ENCODE measurements at regions not wholly inside any gene's neighbourhood (a gene's known extent, or its start where the extent isn't known, plus 50 kb on each side); places are given as distances from the start of the nearest gene placed in this dataset.
"Not testable (repeated sequence)": the region's sequence is repeated elsewhere in the genome, so short reads cannot be mapped to it uniquely, and the experiment has no call there.

DNA sequence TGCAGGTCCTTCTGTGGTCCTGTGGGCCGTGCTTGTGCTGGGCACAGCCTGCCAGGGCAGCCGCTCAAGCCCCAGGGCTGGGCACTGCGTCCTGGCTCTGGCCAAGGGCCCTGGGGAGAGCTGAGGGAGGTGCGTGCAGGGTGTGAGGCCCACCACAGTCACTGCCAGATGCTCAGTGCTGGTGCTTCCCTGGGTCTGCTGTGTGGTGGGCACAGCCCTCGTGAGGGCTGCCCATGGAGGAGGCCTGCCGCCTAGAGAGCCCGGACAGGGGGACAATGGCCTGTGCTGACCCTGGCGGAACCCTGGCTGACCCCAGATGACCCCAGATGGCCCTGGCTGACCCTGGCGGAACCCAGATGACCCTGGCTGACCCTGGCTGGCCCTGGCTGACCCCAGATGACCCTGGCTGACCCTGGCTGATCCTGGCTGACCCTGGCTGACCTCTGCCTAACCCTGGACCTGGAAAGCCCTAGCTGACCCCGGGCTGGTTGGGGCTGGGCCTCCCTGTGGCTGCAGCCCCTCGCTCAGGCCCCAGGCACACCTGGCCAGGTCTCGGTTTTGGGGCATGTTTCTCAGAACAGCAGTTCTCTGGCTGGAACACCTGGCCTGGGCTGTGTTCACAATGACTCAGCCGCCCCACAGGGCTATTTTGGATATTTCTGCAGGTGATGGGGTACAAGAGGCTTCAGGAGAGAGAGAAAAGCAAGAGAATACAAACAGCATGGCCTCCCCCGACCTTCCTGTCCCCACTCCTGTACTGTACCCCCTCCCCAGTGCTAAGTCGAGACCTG lies 55.4 kb downstream of the TMEM121 start:
- DNase-seq: no peak

DNA sequence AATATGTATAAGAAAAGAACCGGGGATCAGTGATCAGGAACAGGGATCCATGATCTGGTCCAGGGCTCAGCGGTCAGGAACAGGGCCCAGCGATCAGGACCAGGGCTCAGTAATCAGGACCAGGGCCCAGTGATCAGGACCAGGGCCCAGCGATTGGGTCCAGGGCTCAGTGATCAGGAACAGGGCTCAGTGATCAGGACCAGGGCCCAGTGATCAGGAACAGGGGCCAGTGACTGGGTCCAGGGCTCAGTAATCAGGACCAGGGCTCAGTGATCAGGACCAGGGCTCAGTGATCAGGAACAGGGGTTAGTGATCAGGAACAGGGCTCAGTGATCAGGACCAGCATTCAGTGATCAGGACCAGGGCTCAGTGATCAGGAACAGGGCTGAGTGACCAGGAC lies 56.3 kb downstream of the TMEM121 start:
- DNase-seq: no peak

DNA sequence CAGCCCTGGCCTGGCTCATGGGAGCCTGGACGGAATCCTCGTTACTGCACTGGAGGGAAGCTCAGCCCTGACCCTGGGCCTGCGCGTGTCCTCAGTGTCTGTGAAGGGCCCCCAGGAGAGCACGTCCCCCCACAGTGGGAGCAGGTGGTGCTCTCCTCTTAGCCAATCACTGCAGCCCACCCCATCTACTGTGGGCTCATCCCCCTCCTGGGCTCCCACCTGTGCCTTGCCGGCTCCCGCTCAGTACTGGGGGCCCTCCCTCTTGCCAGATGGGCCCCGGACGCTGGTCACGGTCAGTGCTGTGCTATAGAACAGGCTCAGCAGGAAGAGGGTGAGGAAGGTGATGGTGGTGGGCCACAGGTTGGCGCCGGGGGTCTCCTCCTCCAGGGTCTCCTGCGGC lies 57.5 kb downstream of the TMEM121 start:
- DNase-seq: not testable (repeated sequence)

DNA sequence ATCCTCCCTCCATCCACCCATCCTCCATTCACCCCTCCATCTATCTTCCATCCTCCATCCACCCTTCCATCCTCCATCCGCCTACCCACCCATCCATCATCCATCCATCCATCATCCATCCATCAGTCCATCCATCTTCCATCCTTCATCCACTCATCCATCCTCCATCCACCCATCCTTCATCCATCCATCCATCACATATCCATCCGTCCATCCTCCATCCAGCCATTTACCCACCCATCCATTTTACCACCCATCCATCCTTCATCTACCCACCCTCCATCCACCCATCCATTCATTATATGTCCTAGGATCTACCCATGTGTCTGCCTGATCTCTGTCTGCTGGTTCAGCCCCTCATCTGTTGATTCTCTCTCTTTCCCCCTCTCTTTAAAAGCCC lies 58.9 kb downstream of the TMEM121 start:
- not testable (repeated sequence) for DNase-seq

DNA sequence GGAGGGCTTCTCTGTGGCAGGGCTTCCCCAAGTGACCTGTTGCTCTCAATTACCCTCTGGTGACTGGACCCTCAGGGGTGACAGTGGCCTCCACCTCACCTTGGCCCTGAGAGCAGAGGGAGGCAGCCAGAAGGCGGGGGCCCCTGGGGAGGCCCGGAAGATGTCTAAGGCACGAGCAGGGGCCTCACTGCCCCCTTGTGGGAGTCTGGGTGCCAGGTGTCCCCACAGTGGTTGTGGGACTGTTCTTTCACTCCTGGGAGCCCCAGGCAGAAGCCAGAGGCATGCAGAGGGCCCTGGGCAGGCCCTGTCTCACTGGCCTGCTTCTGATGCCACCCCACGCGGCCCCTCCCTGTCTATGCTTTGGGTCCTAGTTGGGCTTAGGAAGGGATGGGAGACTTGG lies 59.3 kb downstream of the TMEM121 start:
- DNase-seq: not testable (repeated sequence)

DNA sequence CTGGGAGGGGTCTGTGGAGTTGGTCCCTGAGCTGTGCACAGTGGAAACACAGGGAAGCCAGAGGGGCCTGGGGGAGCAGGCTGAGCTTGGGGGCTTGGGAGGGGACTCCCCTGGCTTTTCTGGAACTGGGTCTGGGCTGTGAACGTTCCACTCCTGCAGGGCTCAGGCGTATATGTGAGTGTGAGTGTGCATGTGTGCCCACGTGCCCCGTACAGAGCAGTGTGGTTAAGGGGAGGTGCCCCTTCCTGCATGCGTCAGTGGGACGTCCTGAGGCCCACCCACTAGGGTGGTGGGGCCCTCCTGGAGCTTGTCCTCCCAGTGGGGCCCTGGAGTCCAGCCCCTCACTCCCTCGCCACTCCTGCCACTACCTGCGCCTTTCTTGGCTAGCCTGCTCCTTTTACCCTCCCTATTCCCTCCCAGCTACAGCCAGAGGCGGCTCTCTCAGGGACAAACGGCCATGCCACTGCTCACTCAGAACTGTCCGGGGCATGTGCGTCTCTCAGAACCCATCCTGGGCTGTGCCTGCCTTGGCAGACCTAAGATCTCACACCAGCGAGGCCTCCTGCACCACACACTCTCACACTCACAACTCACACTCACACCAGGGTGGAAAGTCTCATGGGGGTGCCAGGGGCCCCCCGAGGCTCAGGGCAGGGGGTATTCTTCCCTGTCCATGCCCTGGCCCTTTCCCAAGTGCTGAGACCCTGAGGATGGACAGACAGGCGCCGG lies 59.9 kb downstream of the TMEM121 start:
- DNase-seq: not testable (repeated sequence)

DNA sequence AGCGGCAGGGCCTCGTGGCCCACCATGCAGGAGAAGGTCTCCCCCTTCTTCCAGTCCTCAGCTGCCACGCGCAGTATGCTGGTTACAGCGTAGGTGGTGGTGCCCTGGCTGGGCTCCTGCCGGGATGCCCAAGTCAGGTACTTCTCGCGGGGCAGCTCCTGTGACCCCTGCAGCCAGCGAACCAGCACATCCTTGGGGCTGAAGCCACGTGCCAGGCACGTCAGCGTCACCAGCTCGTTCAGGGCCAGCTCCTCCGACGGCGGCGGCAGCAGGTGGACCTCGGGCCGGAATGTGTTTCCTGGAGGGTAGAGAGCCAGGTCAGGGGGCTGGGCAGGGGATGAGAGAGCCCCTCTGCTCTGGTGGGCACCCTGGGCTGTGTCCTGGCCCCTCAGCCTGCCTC lies 60.7 kb downstream of the TMEM121 start:
- not testable (repeated sequence) for DNase-seq

DNA sequence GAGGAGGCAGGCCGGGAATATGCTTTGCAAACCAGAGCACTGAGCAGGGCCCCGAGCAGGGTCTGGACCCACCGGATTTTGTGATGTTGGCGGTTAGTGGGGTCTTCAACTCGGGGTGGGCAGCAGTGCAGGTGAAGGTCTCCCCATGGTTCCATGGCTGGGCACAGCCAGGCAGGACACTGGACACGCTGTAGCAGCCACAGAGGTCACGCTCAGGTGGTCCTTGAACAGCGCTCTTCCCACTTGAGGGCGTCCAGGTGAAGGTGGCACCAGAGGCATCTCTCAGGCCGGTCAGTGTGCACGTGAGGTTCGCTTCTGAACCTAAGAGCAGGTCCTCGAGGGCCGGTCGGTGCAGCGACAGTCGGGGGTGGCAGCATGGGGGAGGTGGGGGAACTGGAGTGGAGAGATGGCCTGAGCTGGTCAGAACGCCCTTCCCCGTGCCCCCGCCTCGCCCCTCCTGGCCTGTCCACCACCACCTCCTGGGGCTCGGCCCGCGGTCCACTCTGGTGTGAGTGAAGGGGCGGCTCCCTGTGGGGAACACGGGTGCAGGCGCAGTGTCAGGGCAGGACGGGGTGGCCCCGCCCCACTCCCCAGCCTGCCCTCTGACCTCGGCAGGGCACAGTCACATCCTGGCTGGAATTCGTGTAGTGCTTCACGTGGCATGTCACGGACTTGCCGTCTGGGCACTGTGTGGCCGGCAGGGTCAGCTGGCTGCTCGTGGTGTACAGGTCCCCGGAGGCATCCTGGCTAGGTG lies 61.3 kb downstream of the TMEM121 start:
- DNase-seq: not testable (repeated sequence)

DNA sequence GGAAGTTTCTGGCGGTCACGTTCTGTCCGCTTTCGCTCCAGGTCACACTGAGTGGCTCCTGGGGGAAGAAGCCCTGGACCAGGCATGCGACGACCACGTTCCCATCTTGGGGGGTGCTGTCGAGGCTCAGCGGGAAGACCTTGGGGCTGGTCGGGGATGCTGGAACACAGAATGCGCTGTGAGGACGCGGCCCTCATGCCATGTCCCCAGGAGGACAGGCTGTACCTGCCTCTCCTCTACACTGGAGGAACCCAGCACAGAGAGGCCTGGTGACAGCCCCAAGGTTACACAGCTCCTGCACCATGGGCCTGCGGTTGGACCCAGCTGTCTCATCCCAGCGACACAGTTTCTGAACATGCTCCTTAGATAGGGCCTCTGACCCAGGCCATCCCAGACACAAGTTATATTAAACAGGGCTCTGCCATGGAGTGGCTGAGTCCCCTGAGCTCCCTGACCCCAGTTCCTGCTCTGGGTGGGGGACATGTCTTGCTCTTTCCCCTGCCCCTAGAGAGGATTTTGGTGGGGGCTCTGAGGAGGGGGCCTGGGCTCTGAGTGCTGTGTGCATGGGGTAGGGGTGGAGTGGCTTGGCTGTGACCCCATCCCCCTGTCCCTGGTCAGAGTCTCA lies 62.0 kb downstream of the TMEM121 start:
- no peak for DNase-seq

DNA sequence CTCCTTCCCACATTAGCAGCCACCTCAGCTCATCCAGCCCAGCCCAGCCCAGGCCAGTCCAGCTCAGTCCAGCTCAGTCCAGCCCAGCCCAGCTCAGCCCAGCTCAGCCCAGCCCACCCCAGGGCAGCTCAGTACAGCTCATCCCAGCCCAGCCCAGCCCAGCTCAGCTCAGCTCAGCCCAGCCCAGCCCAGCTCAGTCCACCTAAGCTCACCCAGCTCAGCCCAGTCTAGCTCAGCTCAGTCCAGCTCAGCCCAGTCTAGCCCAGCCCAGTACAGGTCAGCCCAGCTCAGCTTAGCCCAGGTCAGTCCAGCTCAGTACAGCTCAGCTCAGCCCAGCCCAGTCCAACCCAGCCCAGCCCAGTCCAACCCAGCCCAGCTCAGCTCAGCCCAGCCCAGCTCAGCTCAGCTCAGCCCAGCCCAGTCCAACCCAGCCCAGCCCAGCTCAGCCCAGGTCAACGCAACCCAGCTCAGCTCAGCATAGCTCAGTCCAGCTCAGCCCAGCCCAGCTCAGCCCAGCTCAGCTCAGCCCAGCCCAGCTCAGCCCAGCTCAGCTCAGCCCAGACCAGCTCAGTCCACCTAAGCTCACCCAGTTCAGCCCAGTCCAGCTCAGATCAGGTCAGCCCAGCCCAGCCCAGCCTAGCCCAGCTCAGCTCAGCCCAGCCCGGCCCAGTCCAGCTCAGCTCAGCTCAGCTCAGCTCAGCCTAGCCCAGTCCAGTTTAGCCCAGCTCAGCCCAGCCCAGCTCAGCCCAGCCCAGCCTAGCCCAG lies 63.0 kb downstream of the TMEM121 start:
- DNase-seq: no peak

DNA sequence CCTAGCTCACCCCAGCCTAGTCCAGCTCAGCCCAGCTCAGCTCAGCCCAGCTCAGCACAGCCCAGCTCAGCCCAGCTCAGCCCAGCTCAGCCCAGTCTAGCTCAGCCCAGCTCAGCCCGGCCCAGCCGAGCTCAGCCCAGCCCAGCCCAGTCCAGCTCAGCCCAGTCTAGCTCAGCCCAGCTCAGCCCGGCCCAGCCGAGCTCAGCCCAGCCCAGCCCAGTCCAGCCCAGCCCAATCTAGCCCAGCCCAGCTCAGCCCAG lies 63.5 kb downstream of the TMEM121 start:
- not testable (repeated sequence) for DNase-seq

DNA sequence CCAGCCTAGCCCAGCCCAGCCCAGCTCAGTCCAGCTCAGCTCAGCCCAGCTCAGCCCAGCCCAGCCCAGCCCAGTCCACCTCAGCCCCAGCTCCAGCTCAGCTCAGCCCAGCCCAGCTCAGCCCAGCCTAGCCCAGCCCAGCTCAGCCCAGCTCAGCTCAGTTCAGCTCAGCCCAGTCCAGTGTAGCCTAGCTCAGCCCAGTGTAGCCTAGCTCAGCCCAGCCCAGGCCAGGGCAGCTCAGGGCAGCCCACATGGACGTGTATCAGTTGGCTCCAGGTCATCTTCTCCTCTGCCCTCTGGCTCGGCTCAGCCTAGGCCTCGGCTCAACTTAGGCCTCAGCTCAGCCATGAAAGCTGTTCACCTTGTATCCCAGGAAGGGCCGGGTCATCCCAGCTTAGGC lies 64.7 kb downstream of the TMEM121 start:
- DNase-seq: no peak

DNA sequence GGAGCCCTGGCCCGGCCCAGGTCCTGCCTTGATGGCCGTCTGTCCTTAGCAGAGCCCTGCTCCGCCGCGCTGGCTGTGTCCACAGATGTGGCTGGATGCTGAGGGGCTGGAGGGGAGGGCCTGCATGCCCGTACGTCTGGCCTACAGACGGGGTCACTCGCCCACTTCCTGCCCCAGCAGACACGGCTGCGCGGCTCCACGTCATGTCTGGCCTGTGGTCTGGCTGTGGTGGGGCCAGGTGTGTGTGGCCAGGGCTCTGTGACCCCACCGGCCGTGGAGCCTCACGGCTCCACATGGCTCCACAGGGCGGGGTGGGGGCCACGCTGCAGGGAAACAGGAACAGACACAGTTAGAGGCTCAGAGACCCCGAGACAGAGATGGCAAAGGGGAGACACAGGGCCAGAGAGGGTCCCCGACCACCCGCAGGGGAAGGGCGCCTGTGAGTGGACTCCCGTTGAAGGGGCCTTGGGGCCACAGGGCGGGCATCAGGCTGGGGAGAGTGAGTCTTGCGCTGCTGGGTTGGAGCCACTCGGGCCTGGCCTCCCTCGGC lies 65.5 kb downstream of the TMEM121 start:
- DNase-seq: not testable (repeated sequence)

DNA sequence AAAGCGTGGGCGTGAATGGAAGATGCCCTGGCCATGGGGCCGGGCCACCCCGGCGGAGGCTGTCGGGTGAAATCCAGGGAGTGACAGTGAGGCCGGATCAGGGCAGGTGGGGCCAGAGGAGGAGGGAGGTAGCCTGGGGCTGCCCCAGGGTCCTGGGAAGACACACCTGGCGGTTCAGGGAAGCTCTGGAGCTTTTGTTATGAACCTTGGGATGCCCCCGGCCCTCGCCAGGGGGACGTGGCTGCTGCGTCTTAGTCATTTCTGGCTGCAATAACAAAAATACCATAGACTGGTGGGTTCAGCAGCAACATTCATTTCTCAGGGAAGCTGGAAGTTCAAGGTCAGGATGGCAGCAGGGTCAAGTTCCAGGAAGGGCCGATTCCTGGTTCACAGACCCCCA lies 66.3 kb downstream of the TMEM121 start:
- not testable (repeated sequence) for DNase-seq

DNA sequence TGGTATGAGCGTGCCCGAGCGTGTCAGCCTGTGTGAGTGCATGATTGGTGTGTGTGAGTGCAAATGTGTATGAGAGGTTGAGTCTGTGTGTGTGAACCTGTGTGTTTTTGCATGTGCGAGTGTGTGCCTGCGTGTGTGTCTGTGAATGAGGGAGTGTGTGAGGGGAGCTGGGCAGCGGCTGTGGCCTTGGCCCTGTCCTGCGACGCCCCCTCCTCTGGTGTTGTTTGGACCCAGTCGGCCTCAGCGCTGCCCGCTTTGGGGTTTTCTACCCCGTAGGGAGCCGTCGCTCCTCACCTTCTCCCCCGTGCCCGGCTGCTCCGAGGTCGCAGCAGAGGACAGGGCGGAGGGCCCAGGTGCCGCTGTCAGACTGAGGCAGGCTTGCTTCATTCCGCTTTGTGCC lies 69.0 kb downstream of the TMEM121 start:
- not testable (repeated sequence) for DNase-seq

DNA sequence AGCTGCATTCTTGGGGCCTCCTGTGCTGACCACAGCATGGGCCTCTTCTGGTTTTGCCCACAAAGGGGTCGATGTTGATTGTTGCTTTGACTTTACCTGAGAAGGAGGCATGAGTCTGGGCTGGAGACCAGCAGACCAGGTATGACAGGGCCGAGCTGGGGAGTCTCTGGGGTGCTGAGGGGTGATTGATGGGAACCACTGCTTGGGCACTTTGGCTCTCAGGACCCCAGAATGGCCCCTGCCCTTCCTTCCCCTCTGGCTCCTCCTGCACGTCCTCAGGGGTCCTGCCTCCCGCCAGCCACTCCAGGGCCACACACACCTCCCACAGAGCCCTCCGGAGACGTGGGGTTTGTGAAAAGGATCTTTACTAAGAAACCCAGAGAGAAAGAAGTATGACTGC lies 70.0 kb downstream of the TMEM121 start:
- not testable (repeated sequence) for DNase-seq

DNA sequence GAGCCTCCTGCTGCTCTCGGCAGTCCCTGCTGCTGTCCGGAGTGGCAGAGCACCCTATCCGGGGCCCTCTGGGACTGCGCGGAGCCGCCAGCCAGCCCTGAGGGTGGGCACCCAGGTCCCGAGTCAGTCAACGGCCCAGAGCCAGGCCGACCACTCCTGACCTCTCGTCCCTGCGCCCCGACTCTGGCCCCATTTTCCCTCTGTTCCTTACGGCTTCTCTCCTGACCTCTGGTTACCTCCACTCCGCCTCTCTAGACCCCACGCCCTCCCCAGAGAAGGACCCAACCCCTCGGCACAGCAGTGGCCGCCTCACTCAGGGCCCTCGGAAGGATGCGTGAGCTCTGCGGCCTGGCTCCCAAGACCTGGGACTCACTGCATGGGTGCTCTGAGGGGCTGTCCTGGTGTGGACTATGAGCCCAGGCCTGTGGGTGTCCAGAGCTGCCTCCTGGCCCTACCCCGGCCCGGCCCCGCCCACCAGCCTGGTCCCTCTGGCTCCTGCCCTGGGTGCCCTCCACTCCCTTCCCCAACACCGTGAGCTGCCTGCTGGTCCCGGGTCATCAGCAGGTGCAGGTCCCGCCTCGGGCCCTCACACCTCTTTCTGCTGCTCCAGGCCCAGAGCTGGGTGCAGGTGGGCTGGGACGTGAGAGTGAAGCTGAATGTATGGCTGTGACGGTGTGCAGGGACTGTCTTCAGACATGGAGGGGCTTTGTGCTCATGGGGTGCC lies 71.8 kb downstream of the TMEM121 start:
- not testable (repeated sequence) for DNase-seq

DNA sequence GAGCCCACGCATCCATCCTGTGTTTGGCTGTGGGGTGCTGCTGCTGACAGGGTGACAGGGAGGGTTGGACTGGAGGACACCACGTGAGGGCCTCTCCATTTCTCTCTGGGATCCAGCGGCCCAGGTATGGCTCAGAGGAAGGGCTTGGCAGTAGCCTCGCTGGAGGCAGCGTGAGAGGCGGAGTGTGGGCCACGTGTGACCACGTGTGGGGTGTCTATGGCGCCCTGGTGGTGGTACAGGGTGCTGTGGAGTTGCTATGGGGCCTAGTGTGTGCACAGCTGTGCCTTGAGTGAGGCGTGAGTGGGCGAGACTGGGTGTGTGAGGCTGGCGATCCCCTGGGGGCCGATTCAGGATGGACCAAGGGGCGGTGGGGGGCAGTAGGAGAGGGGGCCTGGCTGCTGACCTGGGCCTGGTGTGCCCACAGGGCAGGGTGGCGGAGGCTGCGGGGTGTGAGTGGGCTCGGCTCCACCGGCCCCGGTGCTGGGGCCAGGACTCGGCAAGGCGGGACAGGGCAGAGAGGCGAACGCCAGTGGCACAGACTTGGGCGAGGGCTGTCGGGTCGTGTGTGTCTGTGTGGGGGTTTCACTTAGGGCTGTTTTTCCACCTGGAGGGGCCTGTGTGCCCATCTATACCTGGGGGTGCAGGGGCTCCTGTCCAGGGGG lies 72.7 kb downstream of the TMEM121 start:
- not testable (repeated sequence) for DNase-seq

DNA sequence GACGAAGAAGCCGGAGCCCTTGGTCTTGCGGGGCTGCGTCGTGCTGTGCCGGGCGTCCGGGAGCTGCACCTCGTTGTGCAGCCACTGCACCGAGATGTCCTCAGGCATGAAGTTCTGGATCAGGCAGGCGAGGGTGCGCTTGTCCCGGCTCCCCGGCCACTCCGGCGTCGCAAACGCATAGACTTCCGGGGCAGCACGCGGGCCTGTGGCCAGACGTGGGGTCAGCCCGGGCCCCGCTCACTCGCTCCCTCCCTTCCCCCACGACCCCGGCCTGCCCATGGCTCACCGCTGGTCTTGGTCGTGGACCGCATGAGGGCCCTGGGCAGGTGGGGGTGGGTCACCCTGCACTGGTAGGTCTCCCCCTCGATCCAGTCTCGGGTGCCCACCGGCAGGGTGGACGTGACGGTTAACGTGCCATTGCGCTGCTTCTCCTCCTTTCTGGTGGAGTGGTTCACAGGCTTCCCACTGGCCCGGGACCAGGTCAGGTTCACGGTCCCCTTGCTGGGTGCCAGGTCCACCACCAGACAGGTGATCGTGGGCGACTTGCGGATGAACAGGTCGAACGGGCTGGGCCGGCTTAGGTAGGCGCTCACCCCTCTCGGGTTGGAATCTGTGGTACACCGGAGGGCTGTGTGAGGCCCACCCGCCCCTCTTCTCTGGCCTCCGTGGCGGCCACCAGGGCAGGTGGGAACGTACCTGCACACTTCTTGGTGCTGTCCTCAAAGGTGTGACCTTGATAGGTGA lies 74.0 kb downstream of the TMEM121 start:
- not testable (repeated sequence) for DNase-seq

DNA sequence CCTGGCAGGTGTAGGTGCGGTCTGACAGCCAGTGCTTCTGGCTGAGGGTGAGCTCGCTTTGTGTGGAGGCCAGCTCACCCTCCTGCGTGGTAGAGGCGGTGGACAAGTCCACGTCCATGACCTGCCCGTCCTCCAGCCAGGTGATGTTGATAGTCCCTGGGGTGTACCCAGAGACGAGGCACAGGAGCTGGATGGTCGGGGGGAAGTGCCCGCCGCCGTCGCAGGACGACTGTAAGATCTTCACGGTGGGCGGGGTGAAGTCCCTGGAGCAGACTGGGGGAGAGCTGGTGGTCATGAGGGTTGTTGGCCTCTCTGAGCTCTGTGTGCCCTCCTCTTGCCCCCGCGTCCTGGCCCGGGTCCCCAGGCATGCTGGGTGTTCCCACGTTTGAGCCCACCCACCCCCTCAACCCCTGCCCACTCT lies 74.6 kb downstream of the TMEM121 start:
- no peak for DNase-seq

Measured in NCI-H774 (cell line).